Ramos (cell line): ENCODE measurements at regions not wholly inside any gene's neighbourhood (a gene's known extent, or its start where the extent isn't known, plus 50 kb on each side); places are given as distances from the start of the nearest gene placed in this dataset.
"Not testable (repeated sequence)": the region's sequence is repeated elsewhere in the genome, so short reads cannot be mapped to it uniquely, and the experiment has no call there.

Experiments
- in situ Hi-C: fragments of 300-500 bp; cut with MboI; formaldehyde crosslinking; loops from one replicate; pipeline ENCODE4 v1.14.3; 2022; ENCODE audit warnings: low sequenced_read_pairs; ENCODE audit not compliant: unreplicated experiment

DNA sequence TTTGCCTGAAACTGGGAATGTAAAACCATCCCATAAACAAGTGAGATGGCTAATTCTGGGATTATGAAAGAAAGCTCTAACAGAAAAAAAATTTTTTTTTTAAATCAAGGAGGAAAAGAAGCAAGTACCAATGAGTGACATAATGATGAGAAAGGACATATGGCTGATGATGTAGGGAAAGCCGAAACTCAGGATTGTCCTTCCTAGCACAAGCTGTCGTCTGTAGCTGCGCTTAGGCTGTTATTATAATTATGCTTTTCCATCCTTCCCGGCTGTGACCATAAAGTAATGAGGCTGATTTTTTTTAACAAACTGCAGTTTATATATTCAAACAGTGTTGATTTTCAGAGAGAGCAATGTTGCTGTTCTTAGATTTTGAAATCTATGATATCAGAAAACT, 209.8 kb upstream of the NOCT start:
- in situ Hi-C loops = no loop called here

DNA sequence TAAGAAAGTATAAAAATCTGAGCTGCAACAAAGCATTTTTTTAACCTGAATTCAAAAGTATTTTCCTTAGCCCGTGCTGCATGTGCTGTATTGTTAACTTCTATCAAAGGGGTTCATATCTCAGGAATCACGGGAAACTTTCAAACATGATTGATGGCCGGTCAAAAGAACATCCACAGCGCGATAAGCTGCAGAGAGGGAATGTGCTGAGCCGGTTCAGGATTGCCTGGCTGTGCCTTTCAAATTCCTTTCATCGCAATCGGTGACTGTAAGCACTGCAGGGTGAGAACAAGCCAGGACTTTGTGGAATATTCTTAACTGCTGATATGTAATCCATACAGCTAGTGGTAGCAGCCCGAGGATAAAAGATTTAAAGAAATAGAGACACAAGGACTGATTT, 210.9 kb upstream of the NOCT start:
- in situ Hi-C loops = no loop called here

DNA sequence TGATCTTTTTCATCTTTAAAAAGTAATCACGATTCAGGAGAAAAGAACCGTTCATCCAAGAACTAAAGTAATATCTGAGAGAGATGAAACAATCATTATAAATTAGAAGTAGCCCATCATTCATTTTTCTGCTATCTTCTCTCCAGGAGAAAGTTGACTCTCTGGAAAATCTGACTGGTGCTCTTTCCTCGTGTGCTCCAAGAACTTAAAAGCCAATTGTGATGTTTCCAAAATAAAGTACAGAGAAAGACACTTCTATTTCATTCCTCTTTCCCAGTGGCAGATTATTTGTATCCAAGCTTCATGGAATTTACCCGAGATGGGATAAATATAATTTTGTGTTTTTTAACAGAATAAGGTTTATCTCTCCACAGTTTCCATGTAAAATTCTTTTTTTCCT, 212.5 kb upstream of the NOCT start:
- in situ Hi-C loops = no loop called here

DNA sequence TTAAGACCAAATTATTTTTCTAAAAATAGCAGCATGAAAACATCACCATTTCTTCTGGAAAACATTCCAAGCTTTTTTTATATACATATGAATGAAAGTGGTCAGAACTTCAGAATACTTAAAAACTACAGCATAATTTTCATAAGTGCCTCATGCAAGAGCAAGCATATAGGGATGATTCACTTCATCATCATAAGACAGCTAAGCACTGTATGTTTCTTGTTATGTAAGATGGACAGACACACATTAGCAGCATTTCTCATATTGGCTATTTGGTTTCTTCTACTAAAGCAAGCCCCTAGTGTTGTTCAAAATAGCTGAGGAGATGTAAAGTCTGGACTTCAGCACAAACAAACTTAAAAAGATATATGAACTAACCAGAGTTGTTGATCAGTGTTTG, 213.1 kb upstream of the NOCT start:
- in situ Hi-C loops = no loop called here

DNA sequence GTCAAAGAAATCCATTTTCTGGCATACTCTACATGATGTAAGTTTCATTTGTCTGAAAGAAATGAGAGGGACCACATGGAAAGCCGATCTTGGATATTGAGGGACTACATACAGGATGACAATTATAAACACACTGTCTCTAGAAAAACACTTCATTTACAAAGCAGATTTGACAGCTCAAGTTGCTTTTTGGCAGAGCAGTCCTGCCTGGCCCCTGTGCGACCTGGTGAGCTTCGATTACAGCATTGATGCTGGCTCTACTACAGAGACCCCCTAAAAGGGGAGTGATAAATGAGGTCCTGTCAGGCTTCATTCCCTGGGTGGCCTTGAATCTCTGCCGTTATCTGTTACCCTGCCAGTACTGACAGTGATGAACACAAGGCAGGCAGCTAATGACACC, 215.2 kb upstream of the NOCT start:
- in situ Hi-C loops = no loop called here

DNA sequence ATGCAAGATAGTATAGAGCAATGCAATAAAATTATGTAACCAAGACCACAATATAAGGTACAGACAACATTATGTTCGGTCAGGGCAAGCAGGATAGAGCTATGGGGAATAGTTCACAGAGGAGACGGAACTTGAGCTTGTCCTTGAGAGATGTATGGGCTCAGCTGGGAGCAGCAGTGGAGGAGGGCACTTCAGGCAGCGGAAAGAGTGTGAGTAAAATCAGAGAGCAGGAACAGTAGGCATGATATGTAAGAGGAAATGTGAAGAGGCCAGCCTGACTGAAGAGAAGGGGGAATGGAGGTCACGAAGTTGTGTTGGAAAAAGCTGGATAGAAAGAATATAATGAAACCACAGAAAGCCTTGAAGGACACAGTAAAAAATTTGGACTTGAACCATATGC, 217.2 kb upstream of the NOCT start:
- in situ Hi-C loops = no loop called here

DNA sequence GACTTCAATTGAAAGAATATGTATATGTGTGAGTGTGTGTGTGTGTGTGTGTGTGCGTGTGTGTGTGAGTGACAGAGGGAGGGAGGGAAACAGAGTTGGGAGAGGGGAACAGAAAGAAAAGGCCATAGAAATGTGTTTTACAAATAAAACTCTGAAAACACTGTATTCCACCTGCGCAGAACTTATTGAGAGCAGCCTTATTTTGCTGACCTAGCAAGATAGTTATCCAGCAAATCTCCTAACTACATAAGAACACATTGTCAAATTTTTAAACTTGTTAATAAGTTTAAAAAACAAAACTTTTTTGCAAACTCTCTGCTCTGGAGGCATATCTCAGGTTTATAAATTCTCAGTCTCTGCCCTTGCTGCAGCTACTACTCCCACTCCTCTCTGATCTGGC, 217.9 kb upstream of the NOCT start:
- in situ Hi-C loops = no loop called here

DNA sequence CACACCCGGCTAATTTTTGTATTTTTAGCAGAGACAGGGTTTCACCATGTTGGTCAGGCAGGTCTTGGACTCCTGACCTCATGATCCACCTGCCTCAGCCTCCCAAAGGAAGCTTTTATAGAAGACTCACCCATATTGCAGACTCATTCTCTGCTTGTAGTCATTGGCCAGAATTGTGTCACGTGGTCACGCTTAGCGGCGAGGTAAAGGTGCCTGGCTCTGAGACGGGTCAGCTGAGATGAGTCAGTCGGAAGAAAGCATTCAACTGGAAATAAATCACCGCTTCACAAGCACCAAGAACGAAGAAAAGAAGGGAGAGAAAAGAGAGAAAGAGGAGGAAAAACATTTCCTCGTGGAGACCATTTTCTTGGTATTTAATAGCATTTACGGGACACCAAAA, 218.8 kb upstream of the NOCT start:
- in situ Hi-C loops = no loop called here

DNA sequence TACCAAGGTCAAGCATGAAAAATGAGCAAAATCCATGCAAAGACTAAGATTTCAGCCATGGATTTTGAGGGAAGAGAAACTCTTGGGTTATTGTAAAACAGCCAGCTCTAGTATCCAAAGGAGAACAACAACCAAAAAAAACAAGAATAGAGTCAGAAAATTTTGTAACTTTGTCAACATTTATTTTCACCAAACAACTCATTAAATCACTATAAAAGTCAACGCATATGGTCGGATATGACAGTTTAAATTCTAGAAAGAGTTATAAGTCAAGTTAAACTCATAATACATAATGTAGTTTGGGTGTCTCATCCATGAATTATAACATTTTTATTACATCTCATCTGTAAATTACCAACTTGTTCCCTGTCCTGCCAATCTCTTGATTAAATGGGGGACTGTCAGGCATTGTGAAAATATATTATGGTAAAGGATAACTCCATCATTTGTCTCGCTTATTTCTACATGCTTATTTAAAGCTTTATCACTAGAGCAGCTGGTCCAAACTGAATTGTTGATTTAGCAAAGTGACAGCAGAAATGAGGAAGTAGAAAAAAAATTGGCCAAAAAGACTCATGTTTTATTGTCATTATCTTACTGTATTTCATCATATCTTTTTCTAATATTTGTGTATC, 224.8 kb upstream of the NOCT start:
- in situ Hi-C loops = no loop called here

DNA sequence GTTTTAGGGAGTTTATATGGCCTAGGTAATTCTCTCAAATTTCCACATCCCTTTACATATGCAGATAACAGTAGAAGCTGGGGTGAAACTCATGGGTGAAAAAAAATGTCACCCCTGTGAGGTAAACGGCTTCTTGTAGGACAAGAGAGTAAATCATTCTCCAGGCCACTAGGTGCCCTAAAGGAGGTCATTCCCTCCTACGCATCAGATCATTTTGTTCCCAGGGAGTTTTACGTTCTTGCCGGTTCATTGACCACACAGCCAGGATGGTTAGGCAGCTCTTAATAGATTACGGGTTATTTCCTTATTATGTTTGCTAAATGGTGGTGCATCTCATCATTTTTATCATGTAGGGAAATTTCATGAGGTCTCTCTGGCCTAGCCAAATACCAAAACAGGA, 225.8 kb upstream of the NOCT start:
- in situ Hi-C loops = no loop called here

DNA sequence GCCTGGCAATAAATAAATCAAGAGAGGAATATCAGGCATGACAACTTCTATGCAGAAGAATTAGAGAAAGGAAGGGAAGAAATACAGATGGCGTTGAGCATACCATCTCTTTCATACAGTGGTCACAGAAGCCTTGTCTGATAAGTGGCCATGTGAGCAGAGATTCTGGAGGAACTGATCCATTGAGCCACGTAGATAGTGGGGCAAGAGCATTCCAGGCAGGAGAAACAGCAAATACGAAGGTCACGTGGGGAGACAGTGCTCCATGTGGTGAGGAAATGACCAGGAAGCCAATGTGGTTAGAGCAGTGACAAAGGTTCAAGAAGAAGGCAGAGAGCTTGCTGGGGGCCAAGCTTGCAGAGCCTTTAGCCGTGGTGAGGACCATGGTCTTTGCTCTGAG, 226.7 kb upstream of the NOCT start:
- in situ Hi-C loops = no loop called here

DNA sequence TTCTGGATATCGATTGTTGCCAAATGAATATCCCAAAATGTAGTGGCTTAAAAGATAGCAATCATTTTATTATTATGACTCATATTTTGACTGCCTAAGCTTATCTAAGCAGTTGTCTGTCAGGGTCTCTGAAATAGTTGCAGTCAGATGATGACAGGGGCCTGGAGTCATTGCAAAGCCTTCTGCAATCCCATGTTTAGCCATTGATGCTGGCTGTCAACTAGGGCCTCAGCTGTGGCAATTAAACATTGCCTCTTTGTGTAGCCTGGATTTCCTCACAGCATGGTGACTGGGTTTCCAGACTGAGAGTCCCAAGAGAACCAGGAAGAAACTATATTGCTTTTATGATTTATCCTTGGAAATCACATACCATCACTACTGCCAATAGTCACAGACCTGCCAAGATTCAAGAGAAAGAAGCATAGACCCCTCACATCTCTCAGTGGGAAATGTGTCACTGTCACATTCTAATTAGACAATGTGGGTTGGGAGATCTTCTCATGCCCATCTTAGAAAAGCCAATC, 227.3 kb upstream of the NOCT start:
- in situ Hi-C loops = no loop called here

DNA sequence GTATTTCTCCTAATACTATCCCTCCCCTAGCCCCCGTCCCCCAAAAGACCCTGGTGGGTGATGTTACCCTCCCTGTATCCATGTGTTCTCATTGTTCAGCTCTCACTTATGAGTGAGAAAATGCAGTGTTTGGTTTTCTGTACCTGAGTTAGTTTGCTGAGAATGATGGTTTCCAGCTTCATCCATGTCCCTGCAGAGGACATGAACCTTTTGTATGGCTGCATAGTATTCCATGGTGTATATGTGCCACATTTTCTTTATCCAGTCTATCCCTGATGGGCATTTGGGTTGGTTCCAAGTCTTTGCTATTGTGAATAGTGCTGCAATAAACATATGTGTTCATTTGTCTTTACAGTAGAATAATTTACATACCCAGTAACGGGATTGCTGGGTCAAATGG, 235.8 kb upstream of the NOCT start:
- in situ Hi-C loops = not testable (repeated sequence)

DNA sequence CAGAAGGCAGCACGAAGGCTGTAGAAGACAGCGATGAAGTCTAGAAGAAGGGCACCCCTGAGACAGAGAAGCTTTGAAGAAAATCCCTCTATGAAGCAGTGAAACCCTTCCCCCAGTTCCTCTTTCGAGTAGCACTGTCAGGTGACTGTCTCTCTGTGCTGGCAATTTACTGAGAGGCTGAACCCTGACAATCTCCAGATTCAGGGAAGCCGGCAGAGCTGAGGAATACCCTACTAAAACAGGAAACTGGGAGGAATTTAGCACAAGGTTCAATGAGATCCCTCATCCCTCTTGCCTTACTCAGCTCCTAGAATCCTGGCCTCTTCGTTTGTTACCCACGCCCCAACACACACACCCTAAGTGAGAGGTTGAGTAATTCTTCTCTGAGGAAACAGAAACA, 239.7 kb upstream of the NOCT start:
- in situ Hi-C loops = no loop called here

DNA sequence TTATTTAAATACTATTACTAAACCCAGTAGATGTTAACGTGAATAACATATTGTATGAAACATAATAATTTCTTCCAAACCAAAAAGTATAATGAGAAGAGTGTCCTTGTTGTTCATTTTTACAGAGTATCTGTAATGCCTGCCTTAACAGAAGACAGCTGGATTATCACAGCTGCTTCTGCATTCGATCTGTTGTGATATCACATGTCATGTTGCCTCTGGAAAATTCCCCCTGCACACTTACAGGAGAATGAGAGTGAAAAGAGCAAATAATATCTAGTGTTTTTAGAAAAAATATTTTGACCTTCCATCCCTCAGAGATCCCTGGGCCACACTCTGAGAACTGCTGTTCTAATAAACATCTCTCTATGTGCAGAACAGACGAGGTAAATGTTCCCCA, 240.1 kb upstream of the NOCT start:
- in situ Hi-C loops = no loop called here

DNA sequence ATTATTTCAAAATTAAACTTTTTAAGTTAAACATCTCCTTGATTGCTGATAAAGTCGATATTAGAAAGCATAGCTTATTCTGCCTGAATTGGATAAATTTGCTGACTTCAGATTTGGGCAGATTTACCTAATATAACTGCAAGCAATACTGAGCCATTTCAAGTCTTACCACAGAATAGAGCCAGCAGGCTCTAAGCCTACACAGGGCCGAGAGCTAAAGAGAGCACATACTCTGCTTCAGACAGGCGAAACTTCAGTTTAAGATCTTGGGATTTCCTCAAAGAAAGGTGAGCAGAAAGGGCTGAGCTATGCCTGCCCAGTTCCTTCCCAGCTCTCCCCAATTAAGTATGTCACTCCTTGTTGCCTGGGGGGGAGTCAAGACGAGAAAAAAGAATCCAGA, 240.6 kb upstream of the NOCT start:
- in situ Hi-C loops = no loop called here

DNA sequence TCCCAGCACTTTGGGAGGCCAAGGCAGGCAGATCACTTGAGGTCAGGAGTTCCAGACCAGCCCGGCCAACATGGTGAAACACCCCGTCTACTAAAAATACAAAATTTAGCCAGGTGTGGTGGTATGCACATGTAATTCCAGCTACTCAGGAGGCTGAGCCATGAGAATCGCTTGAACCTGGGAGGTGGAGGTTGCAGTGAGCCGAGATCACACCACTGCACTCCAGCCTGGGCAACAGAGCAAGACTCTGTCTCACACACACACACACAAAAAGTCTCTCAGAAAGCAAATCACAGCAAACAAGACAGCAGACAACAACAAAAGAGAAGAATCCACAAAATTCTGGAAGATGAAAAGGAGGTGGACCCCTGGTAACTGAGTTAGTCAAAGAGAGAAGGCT, 241.5 kb upstream of the NOCT start:
- in situ Hi-C loops = not testable (repeated sequence)

DNA sequence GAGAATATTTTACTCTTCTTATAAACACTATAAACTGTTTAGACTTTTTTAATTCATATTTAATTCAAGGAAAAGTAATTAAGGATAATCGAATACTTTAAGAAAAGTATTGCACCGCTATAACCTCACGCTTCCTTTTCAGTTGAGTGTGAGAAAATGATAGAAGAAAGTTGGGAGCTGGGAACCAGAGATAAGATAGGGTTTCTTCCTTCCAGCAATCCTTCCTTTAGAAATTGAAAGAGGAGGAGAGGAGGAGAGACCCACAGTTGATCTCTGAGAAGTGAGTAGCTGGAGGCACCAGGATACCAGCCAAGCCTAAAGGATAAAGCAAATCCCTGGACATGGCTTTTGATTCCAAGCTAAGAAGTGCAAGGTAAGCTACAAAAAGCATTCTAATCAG, 242.3 kb upstream of the NOCT start:
- in situ Hi-C loops = no loop called here

DNA sequence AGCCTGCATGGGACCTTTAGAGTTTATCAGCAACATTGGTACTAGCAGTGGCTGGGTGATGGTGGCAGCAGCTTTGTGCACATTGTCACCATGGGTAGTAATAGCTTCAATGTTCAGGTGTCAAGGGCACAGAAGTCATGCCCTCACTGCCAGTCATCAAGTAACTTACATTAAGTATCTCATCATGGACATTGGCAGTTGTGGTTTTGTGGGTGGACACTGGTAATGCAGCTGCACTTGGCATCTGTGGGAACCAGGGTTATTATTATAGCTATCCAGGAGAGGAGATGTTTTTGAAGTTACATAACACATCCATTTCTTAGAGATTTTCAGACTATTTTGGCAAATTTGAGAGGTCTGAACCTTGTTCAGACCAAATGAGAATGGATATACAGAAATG, 243.2 kb upstream of the NOCT start:
- in situ Hi-C loops = no loop called here

DNA sequence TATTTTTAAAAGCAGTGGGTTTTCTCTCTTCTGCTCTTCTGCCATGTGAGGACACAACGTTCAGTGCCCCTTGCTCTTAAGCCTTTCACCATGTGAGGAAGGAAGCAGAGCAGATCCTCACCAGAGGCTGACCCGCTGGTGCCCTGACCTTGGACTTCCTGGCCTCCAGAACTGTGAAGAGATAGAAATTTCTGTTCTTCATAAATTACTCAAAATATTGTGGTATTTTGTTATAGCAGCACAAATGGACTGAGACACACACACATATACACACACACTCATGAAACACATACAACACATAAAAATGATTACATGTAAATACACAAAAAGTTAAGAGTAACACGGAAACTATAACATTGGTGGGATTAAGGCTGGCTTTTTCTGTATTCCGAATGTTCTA, 244.8 kb upstream of the NOCT start:
- in situ Hi-C loops = no loop called here

DNA sequence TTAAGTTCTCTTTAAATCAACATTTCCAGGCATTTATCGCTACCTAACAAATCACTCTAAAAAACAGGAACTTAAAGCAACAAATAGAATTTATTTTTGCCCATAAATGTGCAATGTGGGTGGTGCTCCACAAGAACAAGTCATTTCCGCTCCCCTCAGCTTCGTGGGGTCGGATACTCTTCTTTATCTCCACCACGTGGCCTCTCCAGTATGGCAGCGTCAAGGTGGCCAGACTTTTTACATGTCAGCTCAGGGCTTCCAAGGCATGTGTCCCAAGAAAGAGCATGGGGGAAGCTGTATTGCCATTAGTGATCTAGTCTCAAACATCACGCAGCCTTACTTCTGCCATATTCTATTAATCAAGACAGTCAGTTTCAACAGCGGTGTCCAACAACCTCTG, 249.2 kb upstream of the NOCT start:
- in situ Hi-C loops = no loop called here

DNA sequence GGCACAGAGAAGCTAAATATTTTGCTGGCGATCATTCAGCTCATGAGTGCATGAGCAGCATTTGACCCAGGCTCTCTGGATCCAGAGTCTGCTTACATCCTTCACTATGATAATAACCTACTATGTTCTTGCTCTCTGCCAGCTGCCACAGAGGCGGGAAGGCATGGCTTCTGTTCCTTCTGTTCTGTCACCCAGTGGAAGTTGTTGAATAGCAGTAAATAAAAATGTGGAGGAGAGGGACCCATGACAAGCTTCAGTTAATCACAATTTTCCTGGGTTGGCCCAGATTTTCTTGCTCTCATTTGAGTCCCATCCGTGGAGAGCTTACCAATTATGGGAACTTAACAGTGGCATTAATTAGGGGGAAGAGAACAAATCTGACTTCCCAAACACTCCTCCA, 250.1 kb upstream of the NOCT start:
- in situ Hi-C loops = no loop called here
